Tibial nerve (tissue), 4 donors: ENCODE measurements at regions not wholly inside any gene's neighbourhood (a gene's known extent, or its start where the extent isn't known, plus 50 kb on each side); places are given as distances from the start of the nearest gene placed in this dataset.

Experiments
- DNase-seq, 2 donors: peaks; one replicate each; pipeline ENCODE4 v3.0.0-alpha.2; 2019; ENCODE audit warnings: low spot score in 2 of 2
- H3K27ac ChIP-seq, 4 donors: fragments of 200-600 bp; sonication (generic) in 3 of 4; one replicate each; pipeline ENCODE4 v1.5.1; 2017 to 2019; ENCODE audit warnings: mild to moderate bottlenecking in 1 of 4
- H3K27me3 ChIP-seq, 2 donors: fragments of 200-600 bp; sonication (generic) in 1 of 2; one replicate each; pipeline versions ENCODE4 v1.5.1 to v1.6.0; 2017 to 2019
- H3K36me3 ChIP-seq, 3 donors: fragments of 200-600 bp; sonication (generic); one replicate each; pipeline ENCODE4 v1.5.1; 2018 to 2019
- H3K4me1 ChIP-seq, 4 donors: fragments of 200-600 bp; sonication (generic) in 3 of 4; one replicate each; pipeline ENCODE4 v1.5.1; 2017 to 2019
- H3K4me3 ChIP-seq, 4 donors: fragments of 200-600 bp; sonication (generic) in 3 of 4; one replicate each; pipeline ENCODE4 v1.5.1; 2017 to 2019; ENCODE audit warnings: mild to moderate bottlenecking in 1 of 4, moderate library complexity in 1 of 4
- H3K9me3 ChIP-seq, 4 donors: fragments of 200-600 bp; sonication (generic) in 3 of 4; one replicate each; pipeline ENCODE4 v1.5.1; 2017 to 2019
- CTCF ChIP-seq, 5 experiments: fragments of 200-600 bp in 3 of 5; fragments of 450-650 bp in 2 of 5; sonication (generic) in 3 of 5; IDR thresholded peaks; one replicate each; pipeline ENCODE4 v1.5.1; 2016 to 2019; ENCODE audit warnings: antibody characterized with exemption in 5 of 5, mild to moderate bottlenecking in 3 of 5, moderate library complexity in 2 of 5
- EP300 ChIP-seq, 2 donors: sonication (generic); formaldehyde crosslinking; IDR thresholded peaks; one replicate each; pipeline ENCODE4 v1.6.1; 2017; ENCODE audit warnings: antibody characterized with exemption in 2 of 2, mild to moderate bottlenecking in 1 of 2
- POLR2A ChIP-seq, 2 donors: fragments of 450-650 bp; IDR thresholded peaks; one replicate each; pipeline ENCODE4 v1.6.1; 2017; ENCODE audit warnings: antibody characterized with exemption in 2 of 2, mild to moderate bottlenecking in 2 of 2, moderate library complexity in 2 of 2
- WGBS, 2 donors: methylation state at CpG; one replicate each; pipeline ENCODE4 v1.1.5; 2018; 5-methylcytosine and 5-hydroxymethylcytosine counted together

- no peak for DNase-seq
- TF ChIP-seq EP300 (IDR thresholded peaks at IDR 0.05) (no peak), POLR2A (IDR thresholded peaks at IDR 0.05) (no peak), CTCF (IDR thresholded peaks at IDR 0.05) (no peak)
- 43 to 53% methylated on average over 1 of the region's 1 CpG for WGBS, 2 donors
- Histone ChIP-seq H3K27me3 (no peaks in the 10 kb centered on the region), H3K27ac (no peak overlapping the region), H3K36me3 (no peaks in the 10 kb centered on the region), H3K9me3 (no peaks in the 10 kb centered on the region), H3K4me3 (no peak overlapping the region), H3K4me1 (no peaks in the 10 kb centered on the region)
These were observed 964.3 kb upstream of the NUDT12 start for GRCh38 chr5:104526866-104527265.

DNA sequence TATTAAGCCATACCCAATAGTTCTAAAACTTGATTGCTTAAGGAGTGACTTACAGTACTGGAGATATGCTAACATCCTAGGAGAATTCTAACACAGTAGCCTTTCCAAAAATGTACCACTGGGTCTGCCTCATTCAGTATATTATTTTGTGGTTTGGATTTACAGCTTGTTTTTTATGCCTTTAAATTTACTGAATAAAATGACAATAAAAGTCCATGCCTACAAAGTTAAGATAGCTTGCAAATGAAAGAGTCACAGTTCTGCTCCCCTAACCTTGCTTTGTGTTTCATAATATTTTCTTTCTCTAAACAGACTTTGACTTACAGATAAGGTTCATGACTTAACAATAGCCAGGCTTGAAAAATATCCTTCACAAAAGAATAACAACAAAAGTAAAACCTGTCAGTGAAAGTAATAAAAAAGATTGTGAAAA lies 951.1 kb upstream of the NUDT12 start:
- Histone ChIP-seq H3K27me3 (no peaks in the 10 kb centered on the region), H3K27ac (no peak overlapping the region), H3K36me3 (no peaks in the 10 kb centered on the region), H3K4me3 (no peak overlapping the region), H3K4me1 (no peaks in the 10 kb centered on the region), H3K9me3 (peaks cover 0 to 26% (median 3%) of the 10 kb centered on the region in 4 donors)
- DNase-seq = no peak
- no peak for TF ChIP-seq EP300 (IDR thresholded peaks at IDR 0.05)
- TF ChIP-seq POLR2A (IDR thresholded peaks at IDR 0.05) = no peak
- TF ChIP-seq CTCF (IDR thresholded peaks at IDR 0.05) = no peak

DNA sequence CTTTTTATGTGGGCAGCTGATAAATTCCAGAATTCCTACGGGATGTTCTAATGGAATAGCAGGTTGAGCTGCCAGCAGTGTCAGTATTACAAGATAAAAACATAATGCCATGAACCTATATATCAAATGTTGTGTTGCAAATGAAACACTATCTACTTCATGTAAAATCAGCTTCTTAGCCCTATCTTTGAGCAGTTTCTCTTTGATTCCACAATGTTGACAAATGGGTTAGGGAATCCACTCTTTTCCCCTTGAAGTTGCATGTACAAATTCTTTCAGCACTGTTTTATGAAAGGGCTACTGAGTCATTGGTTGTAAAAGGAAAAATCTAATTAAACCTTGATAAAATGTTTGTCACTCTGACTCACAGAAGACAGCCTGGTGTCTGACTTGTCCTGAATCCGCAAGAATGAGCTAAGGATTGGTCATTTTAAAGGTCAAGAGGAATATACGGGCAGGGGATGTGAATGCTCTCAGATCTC lies 950.6 kb upstream of the NUDT12 start:
- Histone ChIP-seq H3K9me3 (peaks cover 0 to 26% (median 3%) of the 10 kb centered on the region in 4 donors), H3K27ac (no peak overlapping the region), H3K27me3 (no peaks in the 10 kb centered on the region), H3K4me3 (no peak overlapping the region), H3K4me1 (no peaks in the 10 kb centered on the region), H3K36me3 (no peaks in the 10 kb centered on the region)
- TF ChIP-seq EP300 (IDR thresholded peaks at IDR 0.05) (no peak), POLR2A (IDR thresholded peaks at IDR 0.05) (no peak), CTCF (IDR thresholded peaks at IDR 0.05) (no peak)
- 62 to 78% methylated on average over 3 of the region's 3 CpGs for WGBS, 2 donors
- DNase-seq = no peak

DNA sequence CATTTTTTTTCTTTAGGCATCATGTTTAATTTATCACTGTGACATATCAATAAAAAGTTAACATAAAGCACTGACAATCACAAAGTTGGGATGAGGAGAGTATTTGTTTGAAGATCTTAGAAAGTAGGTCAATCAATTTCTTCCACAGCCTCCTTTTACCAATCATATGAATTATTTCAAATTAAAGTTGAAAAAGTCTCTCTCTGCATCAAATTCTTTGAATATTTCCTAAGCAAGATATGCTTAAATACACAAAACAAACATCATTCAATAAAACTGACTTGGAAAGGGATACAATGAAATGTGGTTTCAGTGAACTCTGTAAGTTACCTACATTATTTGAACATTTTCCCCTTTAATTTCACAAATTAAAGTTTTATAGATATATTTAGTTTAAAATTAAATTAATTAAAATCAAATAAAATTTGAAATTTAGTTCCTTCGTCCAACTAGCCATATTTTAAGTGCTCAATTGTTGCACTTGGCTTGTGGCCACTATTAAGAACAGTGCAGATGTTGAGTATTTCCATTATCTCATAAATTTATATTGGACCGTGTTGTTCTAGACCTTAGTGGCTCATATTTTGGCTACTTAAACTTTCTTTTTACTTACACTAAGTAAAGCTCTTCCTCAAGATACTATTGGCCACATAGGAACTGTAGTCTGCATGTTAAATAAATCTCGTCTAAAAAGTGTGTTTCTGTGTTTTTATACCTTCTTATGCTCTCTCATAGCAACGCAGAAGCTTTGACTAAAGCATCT lies 949.7 kb upstream of the NUDT12 start:
- H3K27ac ChIP-seq = no peak overlapping the region
- H3K27me3 ChIP-seq = no peaks in the 10 kb centered on the region
- H3K9me3 ChIP-seq = peaks cover 0 to 26% (median 3%) of the 10 kb centered on the region in 4 donors
- H3K36me3 ChIP-seq = no peaks in the 10 kb centered on the region
- no peak overlapping the region for H3K4me3 ChIP-seq
- H3K4me1 ChIP-seq = no peaks in the 10 kb centered on the region
- no peak for DNase-seq
- TF ChIP-seq CTCF (IDR thresholded peaks at IDR 0.05) = no peak
- TF ChIP-seq EP300 (IDR thresholded peaks at IDR 0.05) = no peak
- TF ChIP-seq POLR2A (IDR thresholded peaks at IDR 0.05) = no peak
- WGBS, 2 donors = 38 to 46% methylated on average over 4 of the region's 4 CpGs

DNA sequence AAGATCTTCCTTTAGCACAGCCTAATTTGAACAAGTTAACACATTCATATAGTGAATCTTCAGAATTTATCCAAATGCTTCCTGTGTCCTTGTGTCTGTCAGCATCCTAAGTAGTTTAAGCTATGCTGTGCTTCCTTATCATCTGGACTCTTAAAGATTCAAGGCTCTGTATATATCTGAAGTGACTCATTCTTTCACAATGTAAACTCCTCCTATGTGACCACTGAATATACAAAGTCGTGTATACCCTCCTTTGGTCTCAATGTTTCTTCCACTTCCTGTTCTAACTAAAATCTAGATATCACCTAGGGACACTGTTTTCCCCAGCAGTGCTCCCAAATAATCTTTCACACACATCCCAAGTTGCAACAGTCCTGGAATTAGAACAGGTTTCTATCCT lies 935.7 kb upstream of the NUDT12 start:
- no peak overlapping the region for H3K27ac ChIP-seq
- WGBS, 2 donors = 40% methylated on average over 1 of the region's 1 CpG
- no peaks in the 10 kb centered on the region for H3K4me1 ChIP-seq
- H3K9me3 ChIP-seq = no peaks in the 10 kb centered on the region
- DNase-seq = no peak
- no peak overlapping the region for H3K4me3 ChIP-seq
- no peaks in the 10 kb centered on the region for H3K27me3 ChIP-seq
- TF ChIP-seq POLR2A (IDR thresholded peaks at IDR 0.05) (no peak), EP300 (IDR thresholded peaks at IDR 0.05) (no peak), CTCF (IDR thresholded peaks at IDR 0.05) (no peak)
- H3K36me3 ChIP-seq = no peaks in the 10 kb centered on the region
